RCC 7860 (cell line): ENCODE measurements at regions not wholly inside any gene's neighbourhood (a gene's known extent, or its start where the extent isn't known, plus 50 kb on each side); places are given as distances from the start of the nearest gene placed in this dataset.
A peak's percentile ranks its signal among the peaks of the same experiment; 100 is the strongest.
"Not testable (repeated sequence)": the region's sequence is repeated elsewhere in the genome, so short reads cannot be mapped to it uniquely, and the experiment has no call there.

Source experiments
- DNase-seq: peaks from one replicate; pipeline ENCODE4 v3.0.0-alpha.2; 2015; ENCODE audit warnings: low spot score
- FAIRE-seq: peaks from 2 replicates; lab custom pipeline; 2012; peaks lifted over from hg19 to GRCh38; lab: Jason Lieb, UNC

DNA sequence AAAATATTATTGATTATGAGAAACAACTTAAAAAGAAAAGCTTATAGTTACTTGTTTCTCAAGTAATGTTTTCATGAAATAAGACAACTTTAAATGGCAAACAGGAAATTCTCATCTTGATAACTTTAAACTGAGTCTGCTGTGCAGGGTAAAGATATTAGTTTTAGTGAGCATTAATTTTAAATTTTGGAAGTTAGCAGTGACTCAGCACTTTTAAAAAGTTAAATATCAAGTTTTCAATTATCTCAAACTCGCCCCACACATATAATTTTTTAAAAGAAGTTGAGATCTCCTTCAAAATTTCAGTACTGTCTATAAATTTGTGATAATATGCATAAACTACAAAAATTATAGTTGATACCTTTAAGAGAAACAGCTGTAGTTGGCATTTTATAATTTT, 337.3 kb upstream of the NT5E start:
- DNase-seq (no peak), FAIRE-seq (no peak)

DNA sequence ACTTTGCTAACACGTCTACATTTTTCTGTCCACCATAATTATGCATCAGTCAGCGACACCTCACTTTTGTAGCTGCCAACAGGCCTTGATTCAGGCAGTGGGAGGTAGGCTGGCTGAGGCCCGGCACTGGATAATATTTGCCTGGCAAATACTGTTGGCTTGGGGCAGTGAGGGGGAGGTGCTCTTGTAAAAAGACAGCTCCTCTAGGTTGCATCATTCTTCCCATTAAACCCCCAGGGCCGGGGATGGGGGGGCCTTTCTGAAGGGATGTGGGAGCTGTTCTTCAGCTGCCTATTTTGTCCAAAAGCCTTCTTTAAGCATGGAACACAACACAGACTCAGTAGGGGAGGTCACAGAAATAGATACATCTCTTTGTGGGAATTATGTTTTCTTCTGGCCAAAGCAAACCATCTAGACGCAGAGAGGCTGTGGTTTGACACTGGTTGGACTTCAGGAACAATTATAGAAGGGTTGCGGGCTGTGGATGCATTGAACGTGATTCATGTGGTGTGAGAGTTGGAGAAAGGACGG, 338.3 kb upstream of the NT5E start:
- FAIRE-seq, result no peak
- DNase-seq, result no peak

DNA sequence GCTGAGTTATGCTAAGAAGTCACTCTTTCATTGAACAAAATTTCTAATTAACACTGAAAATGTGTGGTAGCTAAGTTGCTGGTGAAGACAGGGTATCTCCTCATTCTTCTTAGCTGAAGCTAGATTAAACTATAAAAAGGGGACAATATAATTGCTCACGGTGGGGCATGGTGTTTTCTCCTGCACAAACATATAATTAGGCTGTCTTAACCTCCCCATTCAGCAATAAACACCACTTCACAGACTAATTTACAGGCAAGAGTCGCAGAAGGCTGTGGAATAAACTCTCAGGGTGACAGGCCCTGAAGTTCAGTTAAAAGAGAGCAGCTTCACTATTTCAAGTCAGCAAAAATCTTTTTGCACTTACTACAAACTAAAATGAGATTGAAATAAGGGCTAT, 338.9 kb upstream of the NT5E start:
- no peak for FAIRE-seq
- no peak for DNase-seq

GRCh38 chr6:85107701-85108100, 342.2 kb upstream of the NT5E start:
- DNase-seq, result no peak
- no peak for FAIRE-seq

- no peak for FAIRE-seq
- DNase-seq, result no peak
These were observed 332.6 kb upstream of the TBX18 start for GRCh38 chr6:85096976-85097375.

- DNase-seq (no peak), FAIRE-seq (no peak)
These were observed 327.8 kb upstream of the TBX18 start for GRCh38 chr6:85092226-85092625.

DNA sequence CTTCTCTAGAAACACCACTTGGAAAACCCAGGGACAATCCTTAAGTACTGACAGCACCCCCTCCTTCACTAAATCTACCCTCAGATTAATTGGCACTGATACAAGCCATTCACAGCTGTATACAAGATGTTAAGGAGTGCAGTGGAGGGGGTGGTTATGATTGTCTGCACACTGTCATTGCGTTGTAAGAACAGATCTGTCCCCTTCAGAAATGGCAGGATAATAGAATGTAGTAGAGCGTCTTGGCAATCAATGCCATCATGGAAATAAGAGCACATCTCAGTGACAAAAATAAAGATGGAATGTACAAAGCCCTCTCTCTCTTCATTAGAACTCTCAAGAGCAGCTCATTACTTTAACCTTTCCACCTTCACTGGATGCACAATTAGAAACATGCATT, 324.9 kb upstream of the TBX18 start:
- FAIRE-seq (no peak), DNase-seq (no peak)

DNA sequence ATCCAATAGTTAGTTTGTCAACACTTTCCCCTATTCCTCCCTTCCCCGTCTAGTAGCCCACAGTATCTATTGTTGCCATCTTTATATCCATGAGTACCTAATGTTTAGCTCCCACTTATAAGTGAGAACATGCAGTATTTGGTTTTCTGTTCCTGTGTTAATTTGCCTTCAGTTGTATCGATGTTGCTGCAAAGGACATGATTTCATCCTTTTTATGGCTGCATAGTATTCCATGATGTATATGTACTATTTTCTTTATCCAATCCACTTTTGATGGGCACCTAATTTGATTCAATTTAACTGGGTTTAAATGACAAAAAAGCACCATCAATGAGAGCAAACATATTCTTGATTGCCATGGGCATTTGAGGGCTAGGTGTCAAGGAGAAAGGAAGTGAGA, 321.5 kb upstream of the TBX18 start:
- DNase-seq, result no peak
- FAIRE-seq, result no peak

DNA sequence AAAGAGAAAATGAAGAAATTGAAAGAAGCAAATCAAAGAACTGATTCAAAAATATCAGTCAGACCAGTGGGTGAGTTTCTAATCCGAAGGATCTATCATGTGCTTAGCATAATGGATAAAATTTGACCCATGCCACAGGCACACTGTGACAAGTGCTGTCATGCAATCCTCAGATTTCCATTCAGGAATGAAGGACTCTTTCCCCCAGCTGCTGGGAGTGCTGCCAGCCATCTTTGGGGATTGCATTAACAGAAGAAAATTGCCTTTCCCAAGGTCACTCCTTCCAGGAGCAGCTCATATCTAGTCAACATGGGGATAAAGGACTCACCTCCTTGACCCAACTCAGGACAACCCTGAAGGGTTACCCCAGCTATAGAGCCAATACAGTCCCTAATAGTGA, 316.7 kb upstream of the TBX18 start:
- no peak for DNase-seq
- no peak for FAIRE-seq

GRCh38 chr6:85079761-85080160, 315.4 kb upstream of the TBX18 start:
- no peak for FAIRE-seq
- DNase-seq, result no peak

GRCh38 chr6:85078058-85078457, 313.7 kb upstream of the TBX18 start:
- FAIRE-seq (peak; percentile 97), DNase-seq (peak; percentile 82)

GRCh38 chr6:85077098-85077497, 312.7 kb upstream of the TBX18 start:
- FAIRE-seq (no peak), DNase-seq (no peak)

- DNase-seq, FAIRE-seq: not testable (repeated sequence)
These were observed 307.4 kb upstream of the TBX18 start for GRCh38 chr6:85071845-85072244.

DNA sequence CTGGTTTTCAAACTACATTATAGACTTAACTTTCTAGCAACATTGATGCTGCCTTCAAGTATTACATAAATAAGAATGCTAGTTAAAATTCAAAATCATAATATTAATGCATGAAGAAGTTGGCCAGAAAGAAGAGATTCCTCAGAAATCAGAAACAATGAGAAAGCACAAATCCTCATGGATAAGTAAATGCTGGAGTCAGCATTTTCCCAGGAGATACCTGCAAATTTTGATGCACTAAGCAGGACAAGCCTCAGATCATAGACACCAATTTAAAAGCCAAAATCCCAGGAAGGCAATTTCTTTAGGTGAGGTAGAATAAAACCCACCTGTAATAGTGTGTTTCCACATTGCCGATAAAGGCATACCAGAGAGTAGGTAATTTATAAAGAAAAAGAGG, 305.2 kb upstream of the TBX18 start:
- no peak for FAIRE-seq
- no peak for DNase-seq

- no peak for FAIRE-seq
- DNase-seq, result no peak
These were observed 303.8 kb upstream of the TBX18 start for GRCh38 chr6:85068221-85068620.

GRCh38 chr6:85066266-85066665, 301.9 kb upstream of the TBX18 start:
- DNase-seq (no peak), FAIRE-seq (no peak)

GRCh38 chr6:85065831-85066230, 301.4 kb upstream of the TBX18 start:
- DNase-seq (no peak), FAIRE-seq (no peak)

- DNase-seq (no peak), FAIRE-seq (no peak)
These were observed 299.2 kb upstream of the TBX18 start for GRCh38 chr6:85063611-85064010.

DNA sequence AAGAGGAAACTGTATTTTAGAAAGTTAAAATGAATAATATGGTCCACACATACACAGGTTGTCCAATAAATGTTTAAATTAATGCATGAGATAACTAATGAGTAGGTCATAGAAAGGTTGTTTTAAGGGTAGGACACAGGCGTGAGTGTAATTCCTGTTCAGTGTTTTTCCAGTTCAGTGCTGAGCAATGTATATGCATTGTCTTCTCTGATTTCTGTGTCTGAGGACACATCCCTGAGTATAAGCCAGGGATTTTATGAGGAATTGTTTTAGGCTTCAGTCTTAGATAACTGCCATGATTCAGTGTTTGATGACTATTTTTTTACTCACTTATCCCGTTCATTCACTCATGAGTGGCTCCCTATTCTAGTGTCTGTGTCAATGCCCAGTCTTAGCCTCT, 298.5 kb upstream of the TBX18 start:
- DNase-seq (no peak), FAIRE-seq (no peak)

- DNase-seq, result no peak
- FAIRE-seq, result no peak
These were observed 294.4 kb upstream of the TBX18 start for GRCh38 chr6:85058806-85059205.

DNA sequence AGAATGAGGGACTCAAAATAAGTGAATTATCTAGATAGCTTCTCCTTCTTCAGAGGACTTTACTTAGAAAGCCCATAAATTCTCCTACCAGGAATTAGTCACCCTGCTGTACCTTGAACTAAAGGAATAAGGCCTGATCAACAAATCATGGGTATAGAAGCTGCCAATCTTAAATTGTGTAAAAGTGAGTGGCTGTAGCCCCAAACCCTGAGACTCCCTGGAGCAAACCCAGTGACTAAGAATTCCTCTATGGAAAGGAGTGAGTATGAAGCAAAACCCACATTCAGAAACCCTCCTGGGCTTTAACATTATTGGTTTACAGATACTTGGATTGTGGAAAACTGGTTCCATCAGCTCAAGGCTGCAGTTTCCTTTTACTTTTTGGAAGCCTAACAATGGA, 285.8 kb upstream of the TBX18 start:
- FAIRE-seq, result no peak
- DNase-seq, result no peak

DNA sequence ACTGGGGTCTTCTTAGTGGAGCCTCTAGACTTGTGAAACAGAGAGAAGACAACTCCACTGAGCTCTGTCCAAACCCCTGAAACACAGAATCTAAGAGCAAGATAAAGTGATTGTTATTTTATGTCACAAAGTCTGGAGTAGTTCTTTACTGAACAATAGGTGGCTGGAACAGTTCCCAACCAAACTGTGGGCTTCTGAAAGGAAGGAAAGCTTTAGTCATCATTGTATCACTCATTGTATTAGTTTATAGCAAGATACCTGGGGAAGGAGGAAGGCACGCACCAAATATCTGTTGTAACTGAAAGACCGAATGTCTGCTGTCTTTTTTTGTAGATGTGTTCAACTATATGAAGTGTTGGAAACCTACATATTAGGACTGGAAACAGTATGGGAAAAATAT, 284.9 kb upstream of the TBX18 start:
- DNase-seq (no peak), FAIRE-seq (no peak)

DNA sequence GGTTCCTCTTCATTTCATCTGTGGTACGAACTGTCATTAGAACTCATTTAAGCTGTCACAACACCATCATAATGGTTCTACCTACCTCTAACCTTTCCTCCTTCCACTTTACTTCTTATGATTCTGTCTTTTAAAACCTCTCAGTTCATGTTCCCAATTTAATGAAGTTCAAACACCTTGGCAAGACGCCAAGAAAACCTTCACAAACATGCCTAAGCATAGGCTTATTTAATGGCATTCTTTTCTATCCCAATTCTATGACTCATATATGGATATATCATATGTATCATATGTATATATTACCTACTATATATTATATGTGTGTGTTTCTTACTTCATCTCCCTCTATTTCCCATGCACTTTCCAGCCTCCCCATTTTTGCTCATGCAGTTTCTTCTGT, 283.4 kb upstream of the TBX18 start:
- no peak for DNase-seq
- FAIRE-seq, result no peak

DNA sequence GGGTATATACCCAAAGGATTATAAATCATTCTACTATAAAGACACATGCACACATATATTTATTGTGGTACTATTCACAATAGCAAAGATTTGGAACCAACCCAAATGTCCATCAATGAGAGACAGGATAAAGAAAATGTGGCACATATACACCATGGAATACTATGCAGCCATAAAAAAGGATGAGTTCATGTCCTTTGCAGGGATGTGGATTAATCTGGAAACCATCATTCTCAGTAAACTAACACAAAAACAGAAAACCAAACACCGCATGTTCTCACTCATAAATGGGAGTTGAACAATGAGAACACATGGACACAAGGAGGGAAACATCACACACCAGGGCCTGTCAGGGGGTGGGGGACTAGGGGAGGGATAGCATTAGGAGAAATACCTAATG, 281.4 kb upstream of the TBX18 start:
- DNase-seq, FAIRE-seq: not testable (repeated sequence)
